Mesenchymal stem cell (in vitro differentiated cells and primary cell): ENCODE measurements at regions not wholly inside any gene's neighbourhood (a gene's known extent, or its start where the extent isn't known, plus 50 kb on each side); places are given as distances from the start of the nearest gene placed in this dataset.

Experiments
- DNase-seq: peaks from one replicate; pipeline ENCODE4 v3.0.0-alpha.2; 2013
- H2AFZ ChIP-seq: one replicate; pipeline ENCODE4 v1.6.1; 2013; ENCODE audit warnings: low read depth, mild to moderate bottlenecking, control low read depth, inconsistent platforms, low read length, moderate library complexity
- H2AK5ac ChIP-seq: 2 replicates; pipeline ENCODE4 v1.6.1; 2013; ENCODE audit warnings: low read length, moderate library complexity, mild to moderate bottlenecking, inconsistent platforms; ENCODE audit not compliant: severe bottlenecking
- H2BK120ac ChIP-seq: one replicate; pipeline ENCODE4 v1.6.1; 2013; ENCODE audit warnings: low read depth, mild to moderate bottlenecking, inconsistent platforms, low read length, moderate library complexity
- H2BK12ac ChIP-seq, 2 experiments: one replicate each; pipeline ENCODE4 v1.6.1; 2013; ENCODE audit warnings: inconsistent platforms in 2 of 2, low read length in 2 of 2, mild to moderate bottlenecking in 2 of 2, moderate library complexity in 2 of 2, control low read depth in 1 of 2
- H2BK15ac ChIP-seq: one replicate; pipeline ENCODE4 v1.6.1; 2013; ENCODE audit warnings: mild to moderate bottlenecking, low read depth, inconsistent platforms; ENCODE audit not compliant: poor library complexity, severe bottlenecking
- H2BK5ac ChIP-seq: 2 replicates; pipeline ENCODE4 v1.6.1; 2013; ENCODE audit warnings: low read depth, mild to moderate bottlenecking, low read length, control low read depth, inconsistent platforms; ENCODE audit not compliant: poor library complexity, severe bottlenecking
- H3K14ac ChIP-seq, 2 experiments: one replicate each; pipeline ENCODE4 v1.6.1; 2013; ENCODE audit warnings: inconsistent platforms in 2 of 2, low read length in 2 of 2, control low read depth in 1 of 2, mild to moderate bottlenecking in 1 of 2, moderate library complexity in 1 of 2
- H3K18ac ChIP-seq, 2 experiments: one replicate each; pipeline ENCODE4 v1.6.1; 2013; ENCODE audit warnings: inconsistent platforms in 2 of 2, low read length in 2 of 2, control low read depth in 1 of 2, low read depth in 1 of 2, mild to moderate bottlenecking in 1 of 2
- H3K23ac ChIP-seq, 2 experiments: one replicate each; pipeline ENCODE4 v1.6.1; 2013; ENCODE audit warnings: inconsistent platforms in 2 of 2, low read length in 2 of 2, mild to moderate bottlenecking in 2 of 2, moderate library complexity in 2 of 2, control low read depth in 1 of 2
- H3K27ac ChIP-seq: 2 replicates; pipeline ENCODE4 v1.5.1; 2013; ENCODE audit warnings: mild to moderate bottlenecking, moderate library complexity, low read length, control low read depth, inconsistent platforms; ENCODE audit not compliant: poor library complexity, severe bottlenecking
- H3K27me3 ChIP-seq, 2 experiments: 2 replicates each; pipeline versions ENCODE4 v1.6.1 to v1.7.0; 2013; ENCODE audit warnings: low read length in 2 of 2, mild to moderate bottlenecking in 2 of 2, moderate library complexity in 2 of 2, control low read depth in 1 of 2, inconsistent platforms in 1 of 2; ENCODE audit not compliant: control insufficient read depth in 1 of 2, insufficient read depth in 1 of 2
- H3K36me3 ChIP-seq, 2 experiments: 2 replicates each; pipeline versions ENCODE4 v1.6.1 to v1.7.0; 2013; ENCODE audit warnings: low read length in 2 of 2, control low read depth in 1 of 2, inconsistent platforms in 1 of 2, low read depth in 1 of 2, mild to moderate bottlenecking in 1 of 2; ENCODE audit not compliant: insufficient read depth in 2 of 2, control insufficient read depth in 1 of 2
- H3K4ac ChIP-seq, 2 experiments: one replicate each; pipeline ENCODE4 v1.6.1; 2013; ENCODE audit warnings: inconsistent platforms in 2 of 2, low read length in 2 of 2, mild to moderate bottlenecking in 2 of 2, moderate library complexity in 2 of 2, control low read depth in 1 of 2, low read depth in 1 of 2
- H3K4me1 ChIP-seq: 2 replicates; pipeline ENCODE4 v1.6.1; 2013; ENCODE audit warnings: low read depth, low read length, control low read depth; ENCODE audit not compliant: control insufficient read depth, insufficient read depth
- H3K4me2 ChIP-seq: 2 replicates; pipeline ENCODE4 v1.6.1; 2013; ENCODE audit warnings: low read length, mild to moderate bottlenecking, inconsistent platforms; ENCODE audit not compliant: poor library complexity, severe bottlenecking
- H3K4me3 ChIP-seq, 2 experiments: 2 replicates each; pipeline versions ENCODE4 v1.5.1 to v1.7.0; 2013; ENCODE audit warnings: low read length in 2 of 2, mild to moderate bottlenecking in 2 of 2, control low read depth in 1 of 2, low read depth in 1 of 2; ENCODE audit not compliant: insufficient read depth in 1 of 2
- H3K79me1 ChIP-seq: replicated peaks from 2 replicates; pipeline ENCODE4 v1.6.1; 2013; ENCODE audit warnings: mild to moderate bottlenecking, control low read depth, low read length, inconsistent platforms; ENCODE audit not compliant: poor library complexity, severe bottlenecking
- H3K9ac ChIP-seq: 2 replicates; pipeline ENCODE4 v1.7.0; 2013; ENCODE audit warnings: mild to moderate bottlenecking, low read length, moderate library complexity
- H3K9me3 ChIP-seq: 2 replicates; pipeline ENCODE4 v1.7.0; 2013; ENCODE audit warnings: mild to moderate bottlenecking, low read length; ENCODE audit not compliant: control insufficient read depth
- H4K8ac ChIP-seq: one replicate; pipeline ENCODE4 v1.6.1; 2013; ENCODE audit warnings: inconsistent platforms, mild to moderate bottlenecking, low read length, moderate library complexity
- H4K91ac ChIP-seq: one replicate; pipeline ENCODE4 v1.6.1; 2013; ENCODE audit warnings: mild to moderate bottlenecking, low read length, inconsistent platforms
- WGBS: methylation state at CpG from one replicate; pipeline ENCODE4 v1.1.7; 2013; ENCODE audit warnings: mixed read lengths; 5-methylcytosine and 5-hydroxymethylcytosine counted together

DNA sequence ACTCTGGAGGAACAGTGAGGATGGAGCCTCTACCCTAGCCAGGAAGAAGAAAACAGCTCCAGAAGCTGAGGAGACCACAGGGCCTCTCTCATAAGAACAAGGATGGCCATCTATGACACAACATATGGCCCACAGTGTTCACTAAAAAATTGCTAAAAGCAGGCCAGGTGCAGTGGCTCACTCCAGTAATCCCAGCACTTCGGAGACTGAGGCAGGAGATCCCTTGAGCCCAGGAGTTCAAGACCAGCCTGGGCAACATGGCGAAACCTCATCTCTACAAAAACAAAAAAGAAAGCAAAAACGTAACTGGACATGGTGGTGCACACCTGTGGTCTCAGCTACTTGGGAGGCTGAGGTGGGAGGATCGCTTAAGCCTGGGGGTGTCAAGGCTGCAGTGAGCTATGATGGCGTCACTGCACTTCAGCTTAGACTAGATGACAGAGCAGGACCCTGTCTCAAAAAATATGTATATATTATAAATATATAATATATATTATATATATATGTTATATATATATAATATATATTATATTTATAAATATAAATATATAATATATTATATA lies 103.1 kb downstream of the TOMM20 start:
- Histone ChIP-seq H3K4ac (peak overlapping the region; percentile 9 to 17), H3K4me3 (no peak overlapping the region), H3K4me2 (no peak overlapping the region), H3K9me3 (no peaks in the 10 kb centered on the region), H3K27ac (no peak overlapping the region), H3K18ac (peak overlapping the region in 1 of 2 experiments; percentile 12), H3K27me3 (no peaks in the 10 kb centered on the region), H2BK120ac (no peak overlapping the region), H3K36me3 (no peaks in the 10 kb centered on the region), H2BK5ac (no peak overlapping the region), H2AFZ (no peak overlapping the region), H3K9ac (no peak overlapping the region), H4K91ac (no peak overlapping the region), H3K79me1 (no peaks in the 10 kb centered on the region), H2BK12ac (peak overlapping the region; percentile 40 to 61), H4K8ac (no peak overlapping the region), H3K23ac (no peak overlapping the region), H2AK5ac (peak overlapping the region; percentile 34), H2BK15ac (peak overlapping the region; percentile 30), H3K14ac (no peak overlapping the region), H3K4me1 (peaks cover 2% of the 10 kb centered on the region)
- DNase-seq = no peak
- 100% methylated on average over 1 of the region's 5 CpGs for WGBS

DNA sequence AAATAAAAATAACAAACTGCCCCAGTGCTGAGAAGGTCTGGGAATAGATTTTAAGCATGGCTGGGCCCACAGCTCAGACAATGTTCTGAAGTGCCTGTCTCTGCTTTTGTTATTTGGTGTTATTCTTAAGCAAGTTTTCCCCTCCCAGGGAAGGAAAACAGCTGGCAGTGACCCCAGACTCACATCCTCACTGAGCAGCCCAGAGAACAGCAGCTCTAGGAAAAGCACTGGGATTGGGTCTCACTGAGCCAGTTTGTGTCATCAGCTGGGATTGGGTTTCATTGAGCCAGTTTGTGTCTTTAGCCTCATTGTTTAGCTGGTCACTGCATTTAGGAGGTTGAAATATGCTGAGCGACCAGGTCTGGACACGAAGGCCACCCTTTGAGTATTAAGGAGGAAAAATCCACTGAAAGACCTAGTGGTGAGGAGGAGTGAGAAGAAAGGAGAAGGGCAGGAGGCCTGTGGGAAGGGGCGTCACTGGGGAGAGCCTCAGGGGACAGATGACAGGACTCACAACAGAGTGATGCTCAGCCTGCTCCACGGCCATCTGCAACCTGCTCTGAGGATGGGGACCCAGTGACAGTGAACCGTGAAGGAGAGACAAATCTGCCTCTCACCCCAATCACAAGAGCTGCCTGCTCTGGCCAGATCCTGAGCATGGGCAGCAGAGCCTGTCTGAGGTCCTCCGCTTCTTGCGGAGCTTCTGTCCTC lies 103.8 kb downstream of the TOMM20 start:
- H3K4me1 ChIP-seq = peaks cover 2% of the 10 kb centered on the region
- peak overlapping the region; percentile 26 for H2BK15ac ChIP-seq
- no peak overlapping the region for H4K91ac ChIP-seq
- H3K23ac ChIP-seq = peak overlapping the region in 1 of 2 experiments; percentile 29
- WGBS = over 99% methylated on average over 7 of the region's 7 CpGs
- DNase-seq = no peak
- peak overlapping the region in 1 of 2 experiments; percentile 12 for H3K18ac ChIP-seq
- peak overlapping the region; percentile 9 to 17 for H3K4ac ChIP-seq
- H3K4me3 ChIP-seq = no peak overlapping the region
- H3K79me1 ChIP-seq = no peaks in the 10 kb centered on the region
- no peak overlapping the region for H2AFZ ChIP-seq
- H2BK5ac ChIP-seq = no peak overlapping the region
- H3K9ac ChIP-seq = no peak overlapping the region
- H3K36me3 ChIP-seq = no peaks in the 10 kb centered on the region
- H3K9me3 ChIP-seq = no peaks in the 10 kb centered on the region
- no peak overlapping the region for H2BK120ac ChIP-seq
- H2BK12ac ChIP-seq = peak overlapping the region; percentile 61 to 76
- H3K14ac ChIP-seq = no peak overlapping the region
- no peak overlapping the region for H4K8ac ChIP-seq
- no peaks in the 10 kb centered on the region for H3K27me3 ChIP-seq
- no peak overlapping the region for H3K4me2 ChIP-seq
- H3K27ac ChIP-seq = no peak overlapping the region
- H2AK5ac ChIP-seq = peak overlapping the region; percentile 34

DNA sequence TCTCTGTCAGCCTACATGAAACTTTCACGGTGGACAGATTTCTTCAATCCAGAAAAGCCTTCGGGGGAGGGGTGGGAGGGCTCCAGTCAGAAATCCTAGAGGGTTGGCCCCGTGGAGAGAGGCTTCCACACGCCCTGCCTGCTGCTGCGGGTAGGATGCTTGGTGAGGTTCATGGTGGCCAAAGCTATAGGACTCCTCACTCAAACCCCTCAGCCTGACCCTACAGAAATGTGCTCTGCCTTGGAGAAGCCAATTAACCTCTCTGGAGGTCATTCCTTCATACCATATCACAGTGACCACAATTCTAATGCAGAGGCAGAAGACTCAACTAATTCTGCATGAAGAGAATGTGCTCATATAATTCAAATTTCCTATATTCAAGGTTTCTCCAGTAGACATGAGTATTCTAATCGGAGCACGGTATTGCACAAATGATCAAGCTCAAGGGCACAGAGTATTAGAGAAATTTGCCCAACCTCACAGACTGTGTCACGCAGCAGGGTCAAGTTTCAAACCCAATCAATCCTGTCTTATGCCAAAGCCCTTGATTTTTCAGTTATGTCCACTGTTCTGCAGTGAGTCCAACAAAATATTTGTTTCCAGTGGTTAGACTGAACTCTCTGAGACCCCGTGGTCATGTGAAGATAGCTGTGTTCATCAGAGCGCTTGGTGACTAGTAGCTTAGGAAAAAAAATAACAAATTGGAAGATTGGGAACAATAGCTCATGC lies 104.8 kb downstream of the TOMM20 start:
- Histone ChIP-seq H3K9ac (no peak overlapping the region), H3K36me3 (no peaks in the 10 kb centered on the region), H2AK5ac (no peak overlapping the region), H3K4me3 (no peak overlapping the region), H2BK120ac (no peak overlapping the region), H2BK5ac (no peak overlapping the region), H3K14ac (no peak overlapping the region), H2BK15ac (peak overlapping the region; percentile 45), H2AFZ (no peak overlapping the region), H3K18ac (peak overlapping the region in 1 of 2 experiments; percentile 58), H3K4me2 (no peak overlapping the region), H3K4me1 (peaks cover 2% of the 10 kb centered on the region), H3K27ac (no peak overlapping the region), H3K4ac (peak overlapping the region in 1 of 2 experiments; percentile 47), H3K27me3 (no peaks in the 10 kb centered on the region), H4K8ac (no peak overlapping the region), H3K9me3 (peaks cover 6% of the 10 kb centered on the region), H4K91ac (no peak overlapping the region), H2BK12ac (peak overlapping the region in 1 of 2 experiments; percentile 21), H3K23ac (no peak overlapping the region), H3K79me1 (no peaks in the 10 kb centered on the region)
- DNase-seq = no peak
- 90% methylated on average over 10 of the region's 10 CpGs for WGBS
